B cell (primary cell): ENCODE measurements at regions not wholly inside any gene's neighbourhood (a gene's known extent, or its start where the extent isn't known, plus 50 kb on each side); places are given as distances from the start of the nearest gene placed in this dataset.

Experiments used
- ATAC-seq: fragments of 200-7000 bp; cut with Tn5 transposase; one replicate; pipeline ENCODE4 v1.10.0; 2021; ENCODE audit warnings: low read depth, mild to moderate bottlenecking, moderate number of reproducible peaks, moderate library complexity
- CTCF ChIA-PET: fragments of 350-600 bp; sonication (Branson Sonifier 250); formaldehyde crosslinking; loops from one replicate; lab custom pipeline; 2021; ENCODE audit warnings: antibody characterized with exemption, inconsistent platforms; lab: Charles Lee
- POLR2A ChIA-PET: fragments of 350-600 bp; sonication (Branson Sonifier 250); formaldehyde crosslinking; loops from one replicate; lab custom pipeline; 2021; ENCODE audit warnings: antibody characterized with exemption; lab: Charles Lee
- DNase-seq: peaks from one replicate; pipeline ENCODE4 v3.0.0; 2013
- H2AFZ ChIP-seq: 2 replicates; pipeline ENCODE4 v1.6.1; 2012; ENCODE audit warnings: mild to moderate bottlenecking, low read depth, low read length; ENCODE audit not compliant: insufficient read depth, poor library complexity, severe bottlenecking
- H3K27ac ChIP-seq, 2 donors: 1 replicate in 1 of 2; 2 replicates in 1 of 2; pipeline ENCODE4 v1.5.1; 2012 to 2013; ENCODE audit warnings: low read length in 2 of 2, mild to moderate bottlenecking in 2 of 2, moderate library complexity in 1 of 2
- H3K27me3 ChIP-seq, 4 experiments: fragments of 200-600 bp in 1 of 4; sonication (generic) in 1 of 4; replicated peaks in 1 of 4; 1 replicate in 2 of 4; 2 replicates in 2 of 4; pipeline versions ENCODE4 v1.6.1 to v1.7.0; 2013 to 2016; ENCODE audit warnings: low read length in 3 of 4, mild to moderate bottlenecking in 2 of 4, mixed read lengths in 1 of 4, moderate library complexity in 1 of 4; ENCODE audit not compliant: insufficient read depth in 4 of 4, control insufficient read depth in 3 of 4; ENCODE audit errors: control extremely low read depth in 1 of 4
- H3K36me3 ChIP-seq, 2 experiments: replicated peaks in 1 of 2; 1 replicate in 1 of 2; 2 replicates in 1 of 2; pipeline versions ENCODE4 v1.6.1 to v1.7.1; 2013; ENCODE audit warnings: low read length in 1 of 2; ENCODE audit not compliant: insufficient read depth in 2 of 2, control insufficient read depth in 1 of 2; ENCODE audit errors: control extremely low read depth in 1 of 2, extremely low read depth in 1 of 2
- H3K4me1 ChIP-seq, 2 donors: fragments of 200-600 bp in 1 of 2; sonication (generic) in 1 of 2; 1 replicate in 1 of 2; 2 replicates in 1 of 2; pipeline versions ENCODE4 v1.5.1 to v1.6.1; 2013 to 2017; ENCODE audit warnings: low read length in 2 of 2; ENCODE audit not compliant: control insufficient read depth in 2 of 2, insufficient read depth in 2 of 2
- H3K4me2 ChIP-seq: replicated peaks from 2 replicates; pipeline ENCODE3; 2012; ENCODE audit warnings: mild to moderate bottlenecking, low read depth, low read length; ENCODE audit not compliant: poor library complexity, severe bottlenecking
- H3K4me3 ChIP-seq, 5 experiments: fragments of 200-600 bp in 1 of 5; sonication (generic) in 1 of 5; 1 replicate in 3 of 5; 2 replicates in 2 of 5; pipeline versions ENCODE4 v1.5.1 to v1.7.0; 2011 to 2016; ENCODE audit warnings: low read length in 4 of 5, mild to moderate bottlenecking in 4 of 5, low read depth in 2 of 5, control low read depth in 1 of 5, moderate library complexity in 1 of 5; ENCODE audit not compliant: insufficient read depth in 1 of 5; ENCODE audit errors: control extremely low read depth in 1 of 5, extremely low read depth in 1 of 5
- H3K79me2 ChIP-seq: fragments of 200-600 bp; sonication (generic); one replicate; pipeline ENCODE4 v1.6.0; 2016; ENCODE audit warnings: low read length; ENCODE audit not compliant: control insufficient read depth, insufficient read depth
- H3K9ac ChIP-seq: fragments of 200-600 bp; sonication (generic); 2 replicates; pipeline ENCODE4 v1.6.1; 2017; ENCODE audit warnings: mild to moderate bottlenecking, low read length, moderate library complexity
- H3K9me3 ChIP-seq, 3 donors: one replicate each; pipeline versions ENCODE4 v1.6.1 to v1.7.1; 2013; ENCODE audit warnings: low read length in 2 of 3; ENCODE audit not compliant: control insufficient read depth in 2 of 3, insufficient read depth in 1 of 3; ENCODE audit errors: control extremely low read depth in 1 of 3
- H4K20me1 ChIP-seq: 2 replicates; pipeline ENCODE4 v1.6.0; 2012; ENCODE audit warnings: mild to moderate bottlenecking, low read length; ENCODE audit not compliant: insufficient read depth, control insufficient read depth, poor library complexity, severe bottlenecking
- H3K27ac Mint-ChIP-seq: one replicate; pipeline ENCODE4 v1.8.0; 2021; ENCODE audit warnings: mixed read lengths
- H3K27me3 Mint-ChIP-seq: one replicate; pipeline ENCODE4 v1.8.0; 2021; ENCODE audit warnings: mixed read lengths
- H3K4me1 Mint-ChIP-seq: one replicate; pipeline ENCODE4 v1.8.0; 2021; ENCODE audit warnings: mixed read lengths
- H3K4me3 Mint-ChIP-seq: one replicate; pipeline ENCODE4 v1.8.0; 2021; ENCODE audit warnings: mixed read lengths
- H3K9me3 Mint-ChIP-seq: one replicate; pipeline ENCODE4 v1.8.0; 2022; ENCODE audit warnings: mixed read lengths; ENCODE audit not compliant: insufficient read depth
- EZH2 ChIP-seq: IDR thresholded peaks from 2 replicates; pipeline ENCODE4 v1.6.1; 2012; ENCODE audit warnings: borderline replicate concordance, low read depth, mild to moderate bottlenecking, moderate library complexity, low read length; ENCODE audit not compliant: insufficient read depth, poor library complexity, severe bottlenecking
- WGBS: methylation state at CpG from one replicate; pipeline ENCODE4 v1.1.5; 2013; ENCODE audit warnings: missing lambda C conversion rate; ENCODE audit not compliant: insufficient coverage; 5-methylcytosine and 5-hydroxymethylcytosine counted together
- intact Hi-C: fragments of 100-400 bp; cut with micrococcal nuclease; formaldehyde crosslinking; loops from one replicate; pipeline ENCODE4 v1.10.0; 2022
- TF ChIP-seq, protein P1 (sequence below): fragments of 200-600 bp; IDR thresholded peaks from one replicate; pipeline ENCODE4 v1.8.0; 2022; ENCODE audit warnings: antibody characterized with exemption, mild to moderate bottlenecking

DNA sequence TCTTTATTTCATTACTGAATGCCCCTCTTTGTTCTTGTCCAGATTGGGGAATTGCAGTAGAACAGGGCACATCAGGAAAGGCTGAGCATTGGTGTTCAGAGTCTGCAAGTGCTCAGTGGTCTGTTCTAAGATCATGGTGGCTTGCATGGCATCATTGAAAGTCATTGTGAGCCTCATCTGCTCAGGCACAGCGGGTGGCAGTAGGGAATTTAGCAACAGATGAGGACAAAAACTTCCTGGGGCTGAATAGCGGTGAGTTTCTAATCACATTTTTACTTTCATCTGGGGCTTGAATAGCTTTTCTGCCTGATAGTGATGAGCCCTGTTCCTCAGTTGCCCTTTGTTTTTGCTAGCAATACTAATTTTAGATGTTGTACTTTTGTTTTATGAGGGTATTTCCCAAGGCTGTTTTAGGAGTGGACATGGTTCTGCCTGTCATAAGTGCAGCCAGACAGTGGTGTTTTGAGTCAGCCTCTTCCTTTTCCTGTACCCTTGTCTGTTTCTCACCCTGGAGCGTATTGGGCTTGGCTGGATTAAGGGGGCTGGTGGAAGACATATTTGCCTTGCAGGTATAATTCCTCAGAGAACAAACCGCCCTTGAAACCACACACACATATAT is 127.2 kb upstream of the IL12A start:
- peaks cover 17 to 25% of the 10 kb centered on the region in 2 donors for H3K4me1 ChIP-seq
- H3K27ac Mint-ChIP-seq, result no peak overlapping the region
- CTCF ChIA-PET, result interaction anchor here (0.5 kb wide), 1 partner anchor 551 kb away, joined by 4 read pairs; no protein-coding TSS in a partner anchor
- peak overlapping the region; percentile 9 for H2AFZ ChIP-seq
- H3K27me3 ChIP-seq, result no peaks in the 10 kb centered on the region
- H3K27me3 Mint-ChIP-seq, result no peaks in the 10 kb centered on the region
- H3K9ac ChIP-seq, result no peak overlapping the region
- H3K9me3 Mint-ChIP-seq, result no peaks in the 10 kb centered on the region
- no peaks in the 10 kb centered on the region for H3K79me2 ChIP-seq
- H3K36me3 ChIP-seq, result no peaks in the 10 kb centered on the region
- POLR2A ChIA-PET, result no interaction called here
- no peak overlapping the region for H3K4me3 ChIP-seq
- peaks cover 29% of the 10 kb centered on the region for H3K4me1 Mint-ChIP-seq
- intact Hi-C loops, result no loop called here
- DNase-seq (no peak), ATAC-seq (no peak)
- no peaks in the 10 kb centered on the region for H3K9me3 ChIP-seq
- no peak overlapping the region for H3K4me3 Mint-ChIP-seq
- H3K4me2 ChIP-seq, result no peak overlapping the region
- no peaks in the 10 kb centered on the region for H4K20me1 ChIP-seq
- no peak for TF ChIP-seq EZH2
- TF ChIP-seq, protein P1, sequence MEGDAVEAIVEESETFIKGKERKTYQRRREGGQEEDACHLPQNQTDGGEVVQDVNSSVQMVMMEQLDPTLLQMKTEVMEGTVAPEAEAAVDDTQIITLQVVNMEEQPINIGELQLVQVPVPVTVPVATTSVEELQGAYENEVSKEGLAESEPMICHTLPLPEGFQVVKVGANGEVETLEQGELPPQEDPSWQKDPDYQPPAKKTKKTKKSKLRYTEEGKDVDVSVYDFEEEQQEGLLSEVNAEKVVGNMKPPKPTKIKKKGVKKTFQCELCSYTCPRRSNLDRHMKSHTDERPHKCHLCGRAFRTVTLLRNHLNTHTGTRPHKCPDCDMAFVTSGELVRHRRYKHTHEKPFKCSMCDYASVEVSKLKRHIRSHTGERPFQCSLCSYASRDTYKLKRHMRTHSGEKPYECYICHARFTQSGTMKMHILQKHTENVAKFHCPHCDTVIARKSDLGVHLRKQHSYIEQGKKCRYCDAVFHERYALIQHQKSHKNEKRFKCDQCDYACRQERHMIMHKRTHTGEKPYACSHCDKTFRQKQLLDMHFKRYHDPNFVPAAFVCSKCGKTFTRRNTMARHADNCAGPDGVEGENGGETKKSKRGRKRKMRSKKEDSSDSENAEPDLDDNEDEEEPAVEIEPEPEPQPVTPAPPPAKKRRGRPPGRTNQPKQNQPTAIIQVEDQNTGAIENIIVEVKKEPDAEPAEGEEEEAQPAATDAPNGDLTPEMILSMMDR, result no peak
- no peak overlapping the region for H3K27ac ChIP-seq
- WGBS, result 60% methylated on average over 1 of the region's 4 CpGs

DNA sequence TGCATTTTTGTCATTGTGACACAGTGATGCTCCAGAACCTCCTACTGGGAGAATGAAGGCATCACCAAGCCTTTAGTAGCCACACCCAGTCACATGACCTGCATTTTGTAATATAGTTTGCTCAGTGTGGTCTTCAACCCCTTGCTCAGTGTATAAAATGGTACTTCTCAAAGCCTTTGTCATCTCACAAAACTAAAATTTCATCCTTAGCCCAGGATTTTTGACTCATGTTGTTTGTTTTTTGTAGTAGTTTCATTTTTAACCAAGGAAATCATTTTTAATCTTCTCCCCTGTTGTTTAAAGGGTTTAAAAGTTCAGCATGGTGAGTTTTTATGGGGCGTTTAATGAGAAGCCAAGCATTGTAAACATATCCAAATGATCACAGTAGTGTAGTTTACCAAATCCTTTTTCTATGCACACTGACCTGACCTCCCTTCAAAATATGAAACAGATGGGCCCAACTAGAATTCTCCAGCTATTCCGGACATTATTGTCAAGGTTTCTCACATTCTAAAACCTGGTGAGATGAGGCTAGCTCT is 123.5 kb upstream of the IL12A start:
- Histone ChIP-seq H3K27me3 (no peaks in the 10 kb centered on the region), H3K4me3 (no peak overlapping the region), H4K20me1 (no peaks in the 10 kb centered on the region), H3K79me2 (no peaks in the 10 kb centered on the region), H3K9me3 (no peaks in the 10 kb centered on the region), H3K9ac (no peak overlapping the region), H3K4me2 (no peak overlapping the region), H3K36me3 (no peaks in the 10 kb centered on the region), H3K4me1 (peaks cover 10 to 16% of the 10 kb centered on the region in 2 donors), H3K27ac (no peak overlapping the region), H2AFZ (no peak overlapping the region)
- intact Hi-C loops, result no loop called here
- POLR2A ChIA-PET, result no interaction called here
- no peak for TF ChIP-seq EZH2
- TF ChIP-seq, protein P1, result no peak
- H3K27ac Mint-ChIP-seq, result no peak overlapping the region
- CTCF ChIA-PET, result no interaction called here
- H3K4me3 Mint-ChIP-seq, result no peak overlapping the region
- no peaks in the 10 kb centered on the region for H3K27me3 Mint-ChIP-seq
- H3K4me1 Mint-ChIP-seq, result peaks cover 18% of the 10 kb centered on the region
- WGBS, result 100% methylated on average over 1 of the region's 2 CpGs
- H3K9me3 Mint-ChIP-seq, result no peaks in the 10 kb centered on the region
- DNase-seq (no peak), ATAC-seq (no peak)
